ENCODE measurements at regions not wholly inside any gene's neighbourhood (a gene's known extent, or its start where the extent isn't known, plus 50 kb on each side); places are given as distances from the start of the nearest gene placed in this dataset.

GRCh38 chr10:107443326-107443725 lies 278.8 kb upstream of the SORCS1 start:
- RAD21 ChIA-PET (ENCODE audit: low non-redundant PET in 1 of 2, low total read pairs in 2 of 2, uncharacterized antibody in 2 of 2, unreplicated experiment in 2 of 2): no interaction called here
- CTCF ChIA-PET: no interaction called here
- Histone ChIP-seq H3K9me3 (ENCODE audit: control insufficient read depth in 1 of 2, insufficient read depth in 1 of 2, low read depth in 1 of 2, low read length in 2 of 2) (peaks cover 42 to 55% of the 10 kb centered on the region in 2 experiments), H3K36me3 (ENCODE audit: control insufficient read depth in 1 of 2, insufficient read depth in 2 of 2, low read length in 2 of 2) (no peaks in the 10 kb centered on the region), H2AFZ (ENCODE audit: low read depth, low read length, poor library complexity, severe bottlenecking) (no peak overlapping the region), H4K20me1 (ENCODE audit: insufficient read depth) (no peaks in the 10 kb centered on the region), H3K9ac (ENCODE audit: low read length) (no peak overlapping the region), H3K4me1 (ENCODE audit: control insufficient read depth in 1 of 2, insufficient read depth in 2 of 2, low read length in 2 of 2) (no peaks in the 10 kb centered on the region), H3K4me2 (ENCODE audit: low read length) (no peak overlapping the region), H3K4me3 (replicated peaks in 1 of 2; ENCODE audit: low read depth in 1 of 2, low read length in 2 of 2) (no peak overlapping the region), H3K27ac (ENCODE audit: low read depth, low read length) (no peak overlapping the region), H3K9me2 (ENCODE audit: insufficient read depth) (no peaks in the 10 kb centered on the region), H3K27me3 (ENCODE audit: insufficient read depth, low read length) (no peaks in the 10 kb centered on the region), H3K79me2 (ENCODE audit: insufficient read depth, low read length) (no peaks in the 10 kb centered on the region)
- TF ChIP-seq CBX3 (IDR thresholded peaks at IDR 0.05; ENCODE audit: low read depth) (no peak), JUND (IDR thresholded peaks at IDR 0.05) (no peak)
- TF ChIP-seq, protein P1, sequence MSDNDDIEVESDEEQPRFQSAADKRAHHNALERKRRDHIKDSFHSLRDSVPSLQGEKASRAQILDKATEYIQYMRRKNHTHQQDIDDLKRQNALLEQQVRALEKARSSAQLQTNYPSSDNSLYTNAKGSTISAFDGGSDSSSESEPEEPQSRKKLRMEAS (IDR thresholded peaks at IDR 0.05): no peak
- no peak for ATAC-seq
- POLR2A ChIA-PET: no interaction called here
- no peak for DNase-seq (ENCODE audit: low read depth, low spot score)
- BruUV-seq (replicated peaks): no TSS peak
- intact Hi-C loops (cut with micrococcal nuclease): no loop called here

- Histone ChIP-seq H3K79me2 (ENCODE audit: insufficient read depth, low read length) (no peaks in the 10 kb centered on the region), H3K4me3 (replicated peaks in 1 of 2; ENCODE audit: low read depth in 1 of 2, low read length in 2 of 2) (no peak overlapping the region), H3K36me3 (ENCODE audit: control insufficient read depth in 1 of 2, insufficient read depth in 2 of 2, low read length in 2 of 2) (no peaks in the 10 kb centered on the region), H3K27ac (ENCODE audit: low read depth, low read length) (no peak overlapping the region), H3K9ac (ENCODE audit: low read length) (no peak overlapping the region), H3K4me1 (ENCODE audit: control insufficient read depth in 1 of 2, insufficient read depth in 2 of 2, low read length in 2 of 2) (no peaks in the 10 kb centered on the region), H4K20me1 (ENCODE audit: insufficient read depth) (no peaks in the 10 kb centered on the region), H3K9me3 (ENCODE audit: control insufficient read depth in 1 of 2, insufficient read depth in 1 of 2, low read depth in 1 of 2, low read length in 2 of 2) (peaks cover 43 to 54% of the 10 kb centered on the region in 2 experiments), H3K4me2 (ENCODE audit: low read length) (no peak overlapping the region), H2AFZ (ENCODE audit: low read depth, low read length, poor library complexity, severe bottlenecking) (no peak overlapping the region), H3K9me2 (ENCODE audit: insufficient read depth) (no peaks in the 10 kb centered on the region), H3K27me3 (ENCODE audit: insufficient read depth, low read length) (no peaks in the 10 kb centered on the region)
- no TSS peak for BruUV-seq (replicated peaks)
- no peak for TF ChIP-seq TCF7L2 (IDR thresholded peaks at IDR 0.05; ENCODE audit: borderline replicate concordance, extremely low read depth, insufficient read depth, insufficient read length)
- TF ChIP-seq EGR1 (IDR thresholded peaks at IDR 0.05; ENCODE audit: low read depth): no peak
- TF ChIP-seq CEBPB (IDR thresholded peaks at IDR 0.05; ENCODE audit: low read depth): no peak
- no peak for TF ChIP-seq ELF1 (IDR thresholded peaks at IDR 0.05; ENCODE audit: borderline replicate concordance, low read depth)
- TF ChIP-seq ATF3 (IDR thresholded peaks at IDR 0.05): no peak
- TF ChIP-seq SIN3A (IDR thresholded peaks at IDR 0.05; ENCODE audit: low read depth): no peak
- TF ChIP-seq YY1 (IDR thresholded peaks at IDR 0.05; ENCODE audit: extremely low read depth, insufficient replicate concordance, low read depth, low read length): no peak
- no peak for TF ChIP-seq POLR2AphosphoS5 (IDR thresholded peaks at IDR 0.05; ENCODE audit: low read depth, low read length)
- no peak for TF ChIP-seq SRF (IDR thresholded peaks at IDR 0.05; ENCODE audit: low read depth)
- ChIA-PET CTCF (no interaction called here), POLR2A (no interaction called here), RAD21 (ENCODE audit: low non-redundant PET in 1 of 2, low total read pairs in 2 of 2, uncharacterized antibody in 2 of 2, unreplicated experiment in 2 of 2) (no interaction called here)
- no peak for DNase-seq (ENCODE audit: low read depth, low spot score)
- no peak for ATAC-seq
- intact Hi-C loops (cut with micrococcal nuclease): no loop called here
Observed at GRCh38 chr10:107442035-107442505, 277.6 kb upstream of the SORCS1 start.

Measured in HCT116 (cell line).